T1000 (cell line): ENCODE measurements at regions not wholly inside any gene's neighbourhood (a gene's known extent, or its start where the extent isn't known, plus 50 kb on each side); places are given as distances from the start of the nearest gene placed in this dataset.

ENCODE experiments used
- DNase-seq: peaks from one replicate; lab custom pipeline; 2025; ENCODE audit warnings: mixed read lengths; lab: John Stamatoyannopoulos, UW

- no peak for DNase-seq
Observed at GRCh38 chr2:136373841-136374240, 255.9 kb upstream of the CXCR4 start.

GRCh38 chr2:136373029-136373428 lies 255.1 kb upstream of the CXCR4 start:
- no peak for DNase-seq

DNA sequence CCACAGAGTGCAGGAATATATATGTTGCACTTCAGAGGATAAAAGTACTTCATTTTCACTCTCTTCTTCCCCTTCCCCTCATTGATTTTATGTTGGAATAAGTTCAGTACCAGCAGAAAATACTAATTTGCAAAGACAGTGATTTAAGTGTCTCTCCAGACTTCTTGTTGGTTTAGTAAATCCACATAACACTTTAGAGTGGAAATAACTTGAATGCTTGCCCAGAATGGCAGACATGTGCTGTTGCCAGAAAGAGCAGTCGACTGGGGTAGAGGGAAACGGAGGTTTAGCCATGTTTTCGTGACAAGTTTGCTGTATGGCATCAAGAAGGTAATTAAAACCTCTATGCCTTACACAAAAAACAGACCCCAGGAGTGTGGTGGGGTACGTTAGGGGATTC lies 246.0 kb upstream of the CXCR4 start:
- DNase-seq: no peak

GRCh38 chr2:136363470-136363869 lies 245.5 kb upstream of the CXCR4 start:
- DNase-seq: no peak

DNA sequence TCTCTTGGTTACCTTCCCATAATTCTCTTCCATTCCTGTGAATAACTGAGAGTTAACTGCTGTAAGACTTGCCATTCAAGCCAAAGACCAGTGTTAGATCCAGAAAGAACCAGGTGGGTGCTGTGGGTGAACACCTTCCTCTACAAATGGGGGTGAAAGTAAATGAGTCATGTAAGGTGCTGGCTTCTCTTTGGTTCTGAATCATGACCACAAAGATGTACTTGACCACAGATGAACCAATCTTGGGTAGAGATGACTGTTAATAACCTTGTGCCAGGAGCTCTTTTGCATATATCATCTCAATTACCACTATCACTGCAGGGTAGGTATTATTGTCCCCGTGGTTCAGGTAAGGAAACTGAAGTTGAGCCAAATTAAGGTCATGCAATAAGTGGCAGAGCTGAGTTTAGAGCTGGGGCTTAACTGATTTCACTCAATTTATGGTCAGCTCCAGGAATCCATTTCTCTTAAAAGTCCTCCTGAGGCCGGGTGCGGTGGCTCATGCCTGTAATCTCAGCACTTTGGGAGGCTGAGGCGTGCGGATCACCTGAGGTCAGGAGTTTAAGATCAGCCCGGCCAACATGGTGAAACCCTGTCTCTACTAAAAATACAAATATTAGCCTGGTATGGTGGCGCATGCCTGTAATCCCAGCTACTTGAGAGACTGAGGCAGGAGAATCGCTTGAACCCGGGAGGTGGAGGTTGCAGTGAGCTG lies 244.9 kb upstream of the CXCR4 start:
- no peak for DNase-seq

GRCh38 chr2:136361521-136361920 lies 243.6 kb upstream of the CXCR4 start:
- no peak for DNase-seq

DNA sequence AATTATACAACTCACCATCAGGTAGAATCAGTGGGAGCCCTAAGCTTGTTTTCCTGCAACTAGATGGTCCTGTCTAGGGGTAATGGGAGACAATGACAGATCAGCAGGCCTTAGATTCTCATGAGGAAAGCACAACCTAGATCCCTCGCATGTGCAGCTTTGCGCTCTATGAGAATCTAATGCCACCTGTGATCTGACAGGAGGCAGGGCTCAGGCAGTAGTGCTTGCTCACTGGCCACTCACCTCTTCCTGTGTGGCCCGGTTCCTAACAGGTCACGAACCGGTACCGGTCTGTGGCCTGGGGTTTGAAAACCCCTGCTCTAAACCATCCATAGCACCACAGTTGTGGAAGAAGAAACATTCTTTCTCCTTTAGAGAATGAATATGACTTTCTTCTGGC lies 242.8 kb upstream of the CXCR4 start:
- DNase-seq: no peak

- DNase-seq: no peak
Observed at GRCh38 chr2:136359121-136359965, 241.4 kb upstream of the CXCR4 start.

- no peak for DNase-seq
Observed at GRCh38 chr2:136358576-136358975, 240.6 kb upstream of the CXCR4 start.

GRCh38 chr2:136357007-136357380 lies 239.0 kb upstream of the CXCR4 start:
- no peak for DNase-seq

DNA sequence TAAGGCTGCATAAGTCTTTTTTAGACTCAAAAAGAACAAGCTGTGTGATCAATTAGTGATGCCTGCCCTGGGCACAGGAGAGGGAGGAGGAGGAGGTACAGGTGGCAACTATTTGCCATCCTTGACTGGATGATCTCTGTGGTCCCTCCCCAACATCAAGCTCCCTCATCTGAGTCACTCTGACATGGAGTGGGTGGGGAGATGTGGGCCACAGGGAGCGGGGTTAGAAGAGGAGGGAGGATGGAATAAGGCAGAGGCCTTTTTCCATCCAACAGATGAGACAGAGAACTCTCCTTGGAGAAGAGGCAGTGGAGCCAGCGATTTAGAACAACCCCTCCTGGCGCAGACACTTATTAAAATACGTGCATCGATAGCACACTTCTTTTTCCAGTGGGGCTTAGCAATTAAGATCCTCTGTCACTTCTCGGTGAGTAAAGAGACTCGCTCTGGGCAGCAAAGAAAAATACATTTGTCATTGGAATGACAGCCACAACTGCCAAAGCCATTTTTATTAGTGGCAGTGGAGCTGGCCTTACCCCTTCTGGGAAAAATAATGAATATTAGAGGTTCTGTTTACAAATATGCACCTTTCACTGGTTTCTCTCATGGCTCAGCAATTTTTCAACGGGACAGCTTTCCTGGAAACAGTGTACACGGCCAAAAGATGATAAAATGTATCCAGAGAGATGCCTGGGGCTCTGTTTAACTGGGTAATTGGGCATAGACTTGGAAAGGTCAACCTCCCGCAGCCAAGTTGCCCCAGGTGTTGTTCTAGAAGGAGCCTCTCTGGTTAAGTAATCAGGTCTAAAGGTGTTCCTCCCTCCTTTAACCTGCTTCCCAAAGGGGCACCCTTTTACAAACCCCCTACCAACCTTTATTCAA lies 238.4 kb upstream of the CXCR4 start:
- no peak for DNase-seq

- no peak for DNase-seq
Observed at GRCh38 chr2:136351684-136352083, 233.7 kb upstream of the CXCR4 start.

- DNase-seq: no peak
Observed at GRCh38 chr2:136347981-136348380, 230.0 kb upstream of the CXCR4 start.

GRCh38 chr2:136344339-136344738 lies 226.4 kb upstream of the CXCR4 start:
- no peak for DNase-seq

DNA sequence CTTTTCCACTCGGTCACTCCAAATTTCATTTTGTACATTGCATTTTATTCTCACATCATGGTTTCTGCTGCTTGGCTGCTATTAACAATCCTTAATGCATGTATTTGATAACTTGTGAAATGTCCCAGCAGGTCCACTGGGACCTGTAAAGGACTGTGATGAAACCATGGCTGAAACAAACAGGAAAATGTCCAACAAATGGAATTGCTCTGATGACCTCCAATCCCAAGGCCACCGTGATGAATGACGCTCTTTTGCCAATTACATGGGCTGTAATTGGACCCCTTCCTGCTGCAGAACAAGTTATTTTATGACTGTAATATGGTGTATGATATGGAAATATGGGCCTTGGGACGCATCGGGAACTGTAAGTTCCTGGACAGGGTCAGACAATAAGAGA lies 224.2 kb upstream of the CXCR4 start:
- no peak for DNase-seq

GRCh38 chr2:136334967-136335366 lies 217.0 kb upstream of the CXCR4 start:
- DNase-seq: no peak

- no peak for DNase-seq
Observed at GRCh38 chr2:136332436-136333095, 214.6 kb upstream of the CXCR4 start.

- no peak for DNase-seq
Observed at GRCh38 chr2:136331226-136331625, 213.3 kb upstream of the CXCR4 start.

DNA sequence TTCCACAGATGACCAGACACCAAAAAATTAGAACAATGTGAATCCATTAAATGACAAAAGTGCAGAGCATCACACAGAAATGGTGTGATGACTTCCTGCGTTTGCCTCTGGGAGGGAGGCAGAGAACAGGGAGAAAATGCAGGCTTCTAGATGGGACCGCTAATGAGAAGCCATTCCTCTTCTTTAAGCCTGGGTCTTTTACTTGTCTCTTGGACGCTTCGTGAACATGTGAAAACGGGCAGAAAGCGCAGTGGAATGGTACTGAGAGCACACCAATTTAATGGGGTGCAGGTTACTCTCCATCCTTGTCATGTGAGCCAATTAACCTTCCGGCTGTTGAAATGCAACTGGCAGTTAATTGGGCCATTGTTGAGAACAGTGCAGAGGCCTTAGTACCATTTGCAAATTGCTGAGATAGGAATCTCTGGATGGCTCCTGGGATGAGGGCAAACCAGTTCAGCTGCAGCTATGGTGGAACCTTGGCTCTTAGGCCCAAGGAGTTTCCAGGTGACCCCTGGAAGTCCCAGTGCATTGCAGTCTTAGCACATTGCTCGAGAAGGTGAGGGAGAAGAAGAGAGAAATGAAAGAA lies 210.4 kb upstream of the CXCR4 start:
- DNase-seq: no peak

DNA sequence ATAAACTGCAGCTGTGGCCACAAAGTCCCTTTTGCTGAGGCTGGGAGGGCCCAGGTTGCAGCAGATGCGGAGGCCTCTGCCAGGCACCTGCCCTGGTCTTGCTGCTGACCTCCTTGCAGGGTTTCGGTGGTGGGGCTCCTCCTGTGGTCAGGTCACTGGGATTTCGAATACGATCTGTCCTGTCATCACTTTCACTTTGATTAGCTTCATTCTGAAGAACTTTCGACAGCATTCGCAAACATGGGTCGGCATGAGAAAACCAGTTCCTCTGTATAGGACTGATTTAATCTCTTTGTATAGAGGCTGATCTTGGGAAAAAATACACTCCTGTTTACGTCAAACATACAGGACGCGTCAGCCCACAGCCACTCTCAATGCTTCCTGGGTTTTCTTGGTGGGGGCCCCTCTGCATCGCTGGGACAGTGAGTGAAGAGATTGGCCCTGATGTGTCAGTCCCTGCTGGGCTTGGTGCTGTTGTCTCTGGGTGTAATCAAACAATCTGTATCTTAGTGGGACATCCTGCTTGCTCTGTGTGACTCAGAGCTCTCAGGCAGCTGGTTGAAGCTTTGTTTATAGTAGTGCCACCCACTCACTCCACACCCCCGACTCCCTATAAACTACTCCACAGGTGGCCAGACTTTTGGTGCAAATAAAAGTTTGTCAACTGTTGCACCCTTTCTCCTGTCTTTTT lies 209.4 kb upstream of the CXCR4 start:
- DNase-seq: no peak

- no peak for DNase-seq
Observed at GRCh38 chr2:136325844-136326331, 207.9 kb upstream of the CXCR4 start.
